MCF 10A (cell line): ENCODE measurements at regions not wholly inside any gene's neighbourhood (a gene's known extent, or its start where the extent isn't known, plus 50 kb on each side); places are given as distances from the start of the nearest gene placed in this dataset.
A peak's percentile ranks its signal among the peaks of the same experiment; 100 is the strongest.

ENCODE experiments used
- BruUV-seq: library from RNA; stranded (reverse); fragments of 400-500 nt; replicated peaks from 2 replicates; lab custom pipeline; 2021; lab: Mats Ljungman, UMichigan
- CTCF ChIA-PET: fragments of 300-600 bp; sonication (Branson Sonifier 250); formaldehyde crosslinking; extraction: SDS; loops from one replicate; lab custom pipeline; 2021; ENCODE audit warnings: antibody characterized with exemption, inconsistent platforms; lab: Yijun Ruan, JAX
- POLR2A ChIA-PET: fragments of 300-600, 350-650 bp; sonication (Branson Sonifier 250); formaldehyde crosslinking; extraction: SDS; loops from one replicate; lab custom pipeline; 2020; ENCODE audit warnings: antibody characterized with exemption, inconsistent platforms; lab: Yijun Ruan, JAX
- DNase-seq: peaks from one replicate; pipeline ENCODE4 v3.0.0-alpha.2; 2018; ENCODE audit not compliant: unreplicated experiment
- H3K27ac Mint-ChIP-seq: one replicate; pipeline ENCODE4 v1.8.0; 2022; ENCODE audit warnings: mild to moderate bottlenecking, low read depth, mixed read lengths; ENCODE audit not compliant: unreplicated experiment
- H3K27me3 Mint-ChIP-seq: one replicate; pipeline ENCODE4 v1.8.0; 2022; ENCODE audit warnings: mixed read lengths; ENCODE audit not compliant: insufficient read depth, unreplicated experiment
- H3K36me3 Mint-ChIP-seq: one replicate; pipeline ENCODE4 v1.8.0; 2022; ENCODE audit warnings: mild to moderate bottlenecking, moderate library complexity, mixed read lengths; ENCODE audit not compliant: insufficient read depth, unreplicated experiment
- H3K4me1 Mint-ChIP-seq: one replicate; pipeline ENCODE4 v1.8.0; 2022; ENCODE audit warnings: mixed read lengths; ENCODE audit not compliant: insufficient read depth, unreplicated experiment
- H3K4me3 Mint-ChIP-seq: one replicate; pipeline ENCODE4 v1.8.0; 2022; ENCODE audit warnings: mild to moderate bottlenecking, moderate library complexity, mixed read lengths; ENCODE audit not compliant: unreplicated experiment
- H3K9me3 Mint-ChIP-seq: one replicate; pipeline ENCODE4 v1.8.0; 2022; ENCODE audit warnings: mixed read lengths; ENCODE audit not compliant: unreplicated experiment
- CTCF ChIP-seq: fragments of 200-600 bp; IDR thresholded peaks from one replicate; pipeline ENCODE4 v1.8.0; 2022; ENCODE audit warnings: antibody characterized with exemption, mild to moderate bottlenecking; ENCODE audit not compliant: unreplicated experiment
- intact Hi-C: fragments of 100-400 bp; cut with micrococcal nuclease; formaldehyde crosslinking; loops from 2 replicates; pipeline ENCODE4 v1.14.1; 2022

- ChIA-PET POLR2A (interaction anchor here (0.7 kb wide), 2 partner anchors 20 to 197 kb away, joined by 3 read pairs; no protein-coding TSS in a partner anchor), CTCF (interaction anchor here (0.6 to 0.8 kb wide), 2 partner anchors 24 to 117 kb away, joined by 3 to 5 read pairs; no protein-coding TSS in a partner anchor)
- H3K27me3 Mint-ChIP-seq = no peaks in the 10 kb centered on the region
- H3K4me1 Mint-ChIP-seq = peaks cover 6% of the 10 kb centered on the region
- no peak for DNase-seq
- H3K27ac Mint-ChIP-seq = no peak overlapping the region
- intact Hi-C loops = no loop called here
- no peak overlapping the region for H3K4me3 Mint-ChIP-seq
- H3K9me3 Mint-ChIP-seq = no peaks in the 10 kb centered on the region
- BruUV-seq = no TSS peak
- H3K36me3 Mint-ChIP-seq = peaks cover 4% of the 10 kb centered on the region
- no peak for TF ChIP-seq CTCF
Measured at GRCh38 chr3:171972871-171973348, 66.5 kb upstream of the FNDC3B start.

GRCh38 chr3:171974986-171975837, 64.2 kb upstream of the FNDC3B start:
- BruUV-seq = no TSS peak
- DNase-seq = no peak
- H3K4me3 Mint-ChIP-seq = no peak overlapping the region
- H3K27me3 Mint-ChIP-seq = no peaks in the 10 kb centered on the region
- CTCF ChIA-PET = interaction anchor here (0.7 kb wide), 1 partner anchor 98 kb away, joined by 3 read pairs; no protein-coding TSS in a partner anchor
- intact Hi-C loops = no loop called here
- no peaks in the 10 kb centered on the region for H3K9me3 Mint-ChIP-seq
- no peak for TF ChIP-seq CTCF
- POLR2A ChIA-PET = no interaction called here
- H3K4me1 Mint-ChIP-seq = peaks cover 5% of the 10 kb centered on the region
- no peaks in the 10 kb centered on the region for H3K36me3 Mint-ChIP-seq
- H3K27ac Mint-ChIP-seq = no peak overlapping the region

GRCh38 chr3:171976526-171976925, 62.9 kb upstream of the FNDC3B start:
- DNase-seq = peak; percentile 33
- CTCF ChIA-PET = interaction anchor here (1.7 kb wide), 1 partner anchor 8 kb away, joined by 3 read pairs; no protein-coding TSS in a partner anchor
- H3K27me3 Mint-ChIP-seq = no peaks in the 10 kb centered on the region
- intact Hi-C loops = no loop called here
- H3K27ac Mint-ChIP-seq = no peak overlapping the region
- no peak for TF ChIP-seq CTCF
- no peak overlapping the region for H3K4me3 Mint-ChIP-seq
- H3K36me3 Mint-ChIP-seq = no peaks in the 10 kb centered on the region
- no peaks in the 10 kb centered on the region for H3K4me1 Mint-ChIP-seq
- BruUV-seq = no TSS peak
- POLR2A ChIA-PET = no interaction called here
- no peaks in the 10 kb centered on the region for H3K9me3 Mint-ChIP-seq

- Mint-ChIP-seq H3K4me1 (no peaks in the 10 kb centered on the region), H3K4me3 (no peak overlapping the region), H3K36me3 (no peaks in the 10 kb centered on the region), H3K9me3 (no peaks in the 10 kb centered on the region), H3K27ac (no peak overlapping the region), H3K27me3 (no peaks in the 10 kb centered on the region)
- no peak for TF ChIP-seq CTCF
- POLR2A ChIA-PET = no interaction called here
- intact Hi-C loops = no loop called here
- CTCF ChIA-PET = interaction anchor here (0.8 to 1.7 kb wide), 2 partner anchors 9 to 58 kb away, joined by 3 to 4 read pairs; no protein-coding TSS in a partner anchor
- no TSS peak for BruUV-seq
- DNase-seq = no peak
Measured at GRCh38 chr3:171977441-171977840, 61.9 kb upstream of the FNDC3B start.
